ENCODE measurements at regions not wholly inside any gene's neighbourhood (a gene's known extent, or its start where the extent isn't known, plus 50 kb on each side); places are given as distances from the start of the nearest gene placed in this dataset.
A peak's percentile ranks its signal among the peaks of the same experiment; 100 is the strongest.

GRCh38 chr7:55276572-55277295 is 88.4 kb upstream of the LANCL2 start:
- no peak overlapping the region for H3K27ac ChIP-seq
- intact Hi-C loops (cut with DNase I; ENCODE audit: low total_unique reads) = no loop called here

GRCh38 chr7:55277916-55278315 is 87.2 kb upstream of the LANCL2 start:
- DNase-seq (ENCODE audit: low spot score in 2 of 2) = no peak
- intact Hi-C loops (cut with DNase I; ENCODE audit: low total_unique reads) = no loop called here
- no peaks in the 10 kb centered on the region for H3K9me3 ChIP-seq
- H3K4me1 ChIP-seq = no peaks in the 10 kb centered on the region
- no peak for TF ChIP-seq POLR2AphosphoS5 (IDR thresholded peaks at IDR 0.05)
- no peak for TF ChIP-seq POLR2A (IDR thresholded peaks at IDR 0.05)
- TF ChIP-seq CTCF (IDR thresholded peaks at IDR 0.05) = no peak
- no peaks in the 10 kb centered on the region for H3K36me3 ChIP-seq
- no peak overlapping the region for H3K27ac ChIP-seq
- no peaks in the 10 kb centered on the region for H3K27me3 ChIP-seq
- no peak overlapping the region for H3K4me3 ChIP-seq

More at GRCh38 chr7:55276572-55277295, 88.4 kb upstream of the LANCL2 start:
- Histone ChIP-seq H3K4me1 (no peaks in the 10 kb centered on the region), H3K9me3 (no peaks in the 10 kb centered on the region), H3K36me3 (no peaks in the 10 kb centered on the region), H3K4me3 (no peak overlapping the region), H3K27me3 (no peaks in the 10 kb centered on the region)
- no peak for TF ChIP-seq POLR2AphosphoS5 (IDR thresholded peaks at IDR 0.05)
- no peak for TF ChIP-seq POLR2A (IDR thresholded peaks at IDR 0.05)
- TF ChIP-seq CTCF (IDR thresholded peaks at IDR 0.05) = no peak
- no peak for DNase-seq (ENCODE audit: low spot score in 2 of 2)

GRCh38 chr7:55278321-55278720 is 86.8 kb upstream of the LANCL2 start:
- TF ChIP-seq CTCF (IDR thresholded peaks at IDR 0.05) = no peak
- H3K27me3 ChIP-seq = no peaks in the 10 kb centered on the region
- H3K9me3 ChIP-seq = no peaks in the 10 kb centered on the region
- no peaks in the 10 kb centered on the region for H3K36me3 ChIP-seq
- no peak overlapping the region for H3K27ac ChIP-seq
- no peak for DNase-seq (ENCODE audit: low spot score in 2 of 2)
- intact Hi-C loops (cut with DNase I; ENCODE audit: low total_unique reads) = no loop called here
- no peaks in the 10 kb centered on the region for H3K4me1 ChIP-seq
- no peak overlapping the region for H3K4me3 ChIP-seq

- Histone ChIP-seq H3K9me3 (no peaks in the 10 kb centered on the region), H3K27ac (no peak overlapping the region), H3K4me3 (no peak overlapping the region), H3K4me1 (no peaks in the 10 kb centered on the region), H3K36me3 (no peaks in the 10 kb centered on the region), H3K27me3 (no peaks in the 10 kb centered on the region)
- DNase-seq (ENCODE audit: low spot score in 2 of 2) = no peak
- intact Hi-C loops (cut with DNase I; ENCODE audit: low total_unique reads) = no loop called here
- no peak for TF ChIP-seq CTCF (IDR thresholded peaks at IDR 0.05)
These were observed 85.9 kb upstream of the LANCL2 start for GRCh38 chr7:55279080-55279845.

GRCh38 chr7:55280031-55280454 is 85.1 kb upstream of the LANCL2 start:
- no peaks in the 10 kb centered on the region for H3K4me1 ChIP-seq
- H3K36me3 ChIP-seq = no peaks in the 10 kb centered on the region
- no peak overlapping the region for H3K4me3 ChIP-seq
- intact Hi-C loops (cut with DNase I; ENCODE audit: low total_unique reads) = no loop called here
- H3K9me3 ChIP-seq = no peaks in the 10 kb centered on the region
- no peaks in the 10 kb centered on the region for H3K27me3 ChIP-seq
- DNase-seq (ENCODE audit: low spot score in 2 of 2) = peak in 1 of 2 donors; percentile 25
- no peak overlapping the region for H3K27ac ChIP-seq
- peak in 2 of 3 donors; percentile 52 to 60 for TF ChIP-seq CTCF (IDR thresholded peaks at IDR 0.05)
- no peak for TF ChIP-seq POLR2AphosphoS5 (IDR thresholded peaks at IDR 0.05)
